Karpas-422 (cell line): ENCODE measurements at regions not wholly inside any gene's neighbourhood (a gene's known extent, or its start where the extent isn't known, plus 50 kb on each side); places are given as distances from the start of the nearest gene placed in this dataset.
A peak's percentile ranks its signal among the peaks of the same experiment; 100 is the strongest.
"Not testable (repeated sequence)": the region's sequence is repeated elsewhere in the genome, so short reads cannot be mapped to it uniquely, and the experiment has no call there.

Experiments used
- DNase-seq: peaks from one replicate; pipeline ENCODE4 v3.0.0-alpha.2; 2015
- H2AFZ ChIP-seq: fragments of 200-600 bp; sonication (generic); 2 replicates; pipeline ENCODE4 v1.6.1; 2014; ENCODE audit warnings: antibody characterized with exemption, low read length, mixed read lengths
- H3K27ac ChIP-seq: fragments of 200-600 bp; sonication (generic); 2 replicates; pipeline ENCODE4 v1.5.1; 2014; ENCODE audit warnings: mild to moderate bottlenecking, low read length, moderate library complexity
- H3K27me3 ChIP-seq: fragments of 200-600 bp; sonication (generic); 2 replicates; pipeline ENCODE4 v1.6.1; 2014; ENCODE audit warnings: low read length, mixed read lengths
- H3K36me3 ChIP-seq: fragments of 200-600 bp; sonication (generic); 2 replicates; pipeline ENCODE4 v1.6.1; 2014; ENCODE audit warnings: low read length, mixed read lengths; ENCODE audit not compliant: insufficient read depth
- H3K4me1 ChIP-seq: fragments of 200-600 bp; sonication (generic); 2 replicates; pipeline ENCODE4 v1.6.1; 2014; ENCODE audit warnings: mild to moderate bottlenecking, low read length, mixed read lengths
- H3K4me2 ChIP-seq: fragments of 200-600 bp; sonication (generic); 2 replicates; pipeline ENCODE4 v1.6.1; 2014; ENCODE audit warnings: low read length, low read depth, mild to moderate bottlenecking; ENCODE audit not compliant: poor library complexity, severe bottlenecking
- H3K4me3 ChIP-seq: fragments of 200-600 bp; sonication (generic); 2 replicates; pipeline ENCODE4 v1.5.1; 2014; ENCODE audit warnings: mild to moderate bottlenecking, antibody characterized with exemption, low read length, mixed read lengths
- H3K79me2 ChIP-seq: fragments of 200-600 bp; sonication (generic); 2 replicates; pipeline ENCODE4 v1.6.1; 2014; ENCODE audit warnings: mild to moderate bottlenecking, low read length, mixed read lengths
- H3K9ac ChIP-seq: fragments of 200-600 bp; sonication (generic); 2 replicates; pipeline ENCODE4 v1.6.0; 2014; ENCODE audit warnings: low read length
- H3K9me2 ChIP-seq: fragments of 200-600 bp; sonication (generic), shearing (Covaris generic); replicated peaks from 2 replicates; pipeline ENCODE4 v1.6.0; 2014; ENCODE audit warnings: mild to moderate bottlenecking, low read length, moderate library complexity; ENCODE audit not compliant: insufficient read depth
- H3K9me3 ChIP-seq: fragments of 300-700, 200-600 bp; sonication (generic); 2 replicates; pipeline ENCODE4 v1.6.1; 2014; ENCODE audit warnings: low read length, mixed read lengths
- H4K20me1 ChIP-seq: fragments of 200-600 bp; sonication (generic); 2 replicates; pipeline ENCODE4 v1.6.1; 2014; ENCODE audit warnings: mild to moderate bottlenecking, antibody characterized with exemption, low read length, low read depth; ENCODE audit not compliant: insufficient read depth

GRCh38 chr16:46384285-46385061 is 236.7 kb downstream of the SHCBP1 start:
- H2AFZ ChIP-seq, H3K27ac ChIP-seq, H3K9ac ChIP-seq, H3K4me2 ChIP-seq, H3K79me2 ChIP-seq, H3K9me2 ChIP-seq, H3K4me3 ChIP-seq, H4K20me1 ChIP-seq, H3K36me3 ChIP-seq, H3K27me3 ChIP-seq, H3K4me1 ChIP-seq, H3K9me3 ChIP-seq: not testable (repeated sequence)
- peak; percentile 70 for DNase-seq

- H3K27me3 ChIP-seq, H3K4me3 ChIP-seq, H3K9me2 ChIP-seq, H3K79me2 ChIP-seq, H2AFZ ChIP-seq, H4K20me1 ChIP-seq, H3K4me1 ChIP-seq, H3K9ac ChIP-seq, H3K36me3 ChIP-seq, H3K4me2 ChIP-seq, H3K27ac ChIP-seq, H3K9me3 ChIP-seq: not testable (repeated sequence)
- DNase-seq, result peak; percentile 49
Observed at GRCh38 chr16:46383581-46383980, 237.6 kb downstream of the SHCBP1 start.

DNA sequence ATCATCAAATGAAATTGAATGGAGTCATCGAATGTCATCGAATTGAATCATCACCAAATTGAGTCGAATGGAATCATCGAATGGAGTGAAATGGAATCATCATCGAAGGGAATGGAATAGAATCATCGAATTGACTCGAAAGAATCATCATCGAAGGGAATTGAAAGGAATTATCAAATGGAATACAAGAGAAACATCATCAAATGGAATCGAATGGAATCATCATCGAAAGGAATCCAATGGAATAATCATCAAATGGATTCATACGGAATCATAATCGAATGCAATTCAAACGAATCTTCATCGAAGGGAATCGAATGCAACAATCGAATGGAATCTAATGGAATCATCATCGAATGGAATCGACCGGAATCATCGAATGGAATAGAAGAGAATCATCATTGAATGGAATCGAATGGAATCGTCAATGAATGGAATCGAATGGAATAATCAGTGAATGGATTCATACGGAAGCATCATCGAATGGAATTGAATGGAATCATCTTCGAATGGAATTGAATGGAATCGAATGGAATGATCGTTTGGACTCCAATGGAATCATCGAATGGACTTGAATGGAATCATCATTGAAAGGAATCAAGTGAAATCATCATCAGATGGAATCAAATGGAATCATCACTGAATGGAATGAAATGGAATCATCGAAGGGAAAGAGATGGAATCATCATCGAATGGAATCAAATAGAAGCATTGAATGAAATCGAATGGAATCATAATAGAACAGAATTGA is 238.2 kb downstream of the SHCBP1 start:
- not testable (repeated sequence) for H3K4me2 ChIP-seq, H3K27me3 ChIP-seq, H3K9me2 ChIP-seq, H3K4me3 ChIP-seq, H3K27ac ChIP-seq, H3K79me2 ChIP-seq, H3K36me3 ChIP-seq, H3K9me3 ChIP-seq, H3K4me1 ChIP-seq, H2AFZ ChIP-seq, H4K20me1 ChIP-seq, H3K9ac ChIP-seq
- DNase-seq, result peak; percentile 45

DNA sequence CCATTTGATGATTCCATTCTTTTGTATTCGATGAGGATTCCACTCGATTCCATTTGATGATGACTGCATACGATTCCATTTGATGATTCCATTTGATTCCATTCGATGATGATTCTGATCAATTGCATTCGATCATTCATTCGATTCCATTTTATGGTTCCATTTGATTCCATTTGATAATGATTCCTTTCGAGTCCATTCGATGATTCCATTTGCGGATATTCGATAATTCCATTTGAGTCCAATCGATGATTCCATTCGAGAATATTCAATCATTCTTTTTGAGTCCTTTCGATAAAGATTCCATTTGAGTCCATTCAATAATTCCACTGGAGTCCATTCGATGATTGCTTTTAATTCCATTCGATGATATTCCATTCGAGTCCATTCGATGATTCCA is 239.1 kb downstream of the SHCBP1 start:
- DNase-seq, result not testable (repeated sequence)

GRCh38 chr16:46381344-46381743 is 239.8 kb downstream of the SHCBP1 start:
- not testable (repeated sequence) for H3K79me2 ChIP-seq, H3K27me3 ChIP-seq, H3K4me2 ChIP-seq, H3K9me3 ChIP-seq, DNase-seq, H3K9me2 ChIP-seq, H3K36me3 ChIP-seq, H3K9ac ChIP-seq, H3K4me3 ChIP-seq, H2AFZ ChIP-seq, H4K20me1 ChIP-seq, H3K27ac ChIP-seq, H3K4me1 ChIP-seq

More for the DNA sequence above, 239.1 kb downstream of the SHCBP1 start:
- H3K79me2 ChIP-seq, H4K20me1 ChIP-seq, H3K4me1 ChIP-seq, H2AFZ ChIP-seq, H3K27ac ChIP-seq, H3K9me3 ChIP-seq, H3K4me2 ChIP-seq, H3K9ac ChIP-seq, H3K27me3 ChIP-seq, H3K9me2 ChIP-seq, H3K36me3 ChIP-seq, H3K4me3 ChIP-seq: not testable (repeated sequence)
